C4-2B (cell line): ENCODE measurements at regions not wholly inside any gene's neighbourhood (a gene's known extent, or its start where the extent isn't known, plus 50 kb on each side); places are given as distances from the start of the nearest gene placed in this dataset.

ENCODE experiments used
- H3K27ac ChIP-seq: fragments of 450-650 bp; 2 replicates; pipeline ENCODE4 v1.5.1; 2017
- ZFX ChIP-seq: fragments of 450-650 bp; IDR thresholded peaks from 2 replicates; pipeline ENCODE4 v1.6.1; 2017
- TF ChIP-seq, protein P1 (sequence below): fragments of 450-650 bp; conservative IDR thresholded peaks from 2 replicates; pipeline ENCODE4 v1.5.1; 2017; ENCODE audit warnings: mild to moderate bottlenecking

DNA sequence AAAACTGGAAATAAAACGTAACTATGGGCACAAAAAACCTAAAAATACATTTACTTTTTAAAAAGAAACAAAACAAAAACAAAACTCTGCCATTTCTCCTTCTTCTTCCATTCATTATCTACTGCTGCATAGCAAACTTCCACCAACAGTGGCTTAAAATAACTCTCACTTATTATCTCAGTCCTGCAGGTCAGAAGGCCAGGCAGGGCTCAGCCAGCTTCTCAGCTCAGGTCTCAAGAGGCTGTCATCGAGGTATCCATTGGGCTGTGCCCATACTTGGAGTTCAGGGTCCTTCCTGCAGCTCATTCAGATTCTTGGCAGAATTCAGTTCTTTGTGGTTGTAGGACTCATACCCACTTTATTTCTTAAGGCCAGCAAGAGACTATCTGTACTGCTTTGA is 352.7 kb upstream of the PLD5 start:
- TF ChIP-seq, protein P1, sequence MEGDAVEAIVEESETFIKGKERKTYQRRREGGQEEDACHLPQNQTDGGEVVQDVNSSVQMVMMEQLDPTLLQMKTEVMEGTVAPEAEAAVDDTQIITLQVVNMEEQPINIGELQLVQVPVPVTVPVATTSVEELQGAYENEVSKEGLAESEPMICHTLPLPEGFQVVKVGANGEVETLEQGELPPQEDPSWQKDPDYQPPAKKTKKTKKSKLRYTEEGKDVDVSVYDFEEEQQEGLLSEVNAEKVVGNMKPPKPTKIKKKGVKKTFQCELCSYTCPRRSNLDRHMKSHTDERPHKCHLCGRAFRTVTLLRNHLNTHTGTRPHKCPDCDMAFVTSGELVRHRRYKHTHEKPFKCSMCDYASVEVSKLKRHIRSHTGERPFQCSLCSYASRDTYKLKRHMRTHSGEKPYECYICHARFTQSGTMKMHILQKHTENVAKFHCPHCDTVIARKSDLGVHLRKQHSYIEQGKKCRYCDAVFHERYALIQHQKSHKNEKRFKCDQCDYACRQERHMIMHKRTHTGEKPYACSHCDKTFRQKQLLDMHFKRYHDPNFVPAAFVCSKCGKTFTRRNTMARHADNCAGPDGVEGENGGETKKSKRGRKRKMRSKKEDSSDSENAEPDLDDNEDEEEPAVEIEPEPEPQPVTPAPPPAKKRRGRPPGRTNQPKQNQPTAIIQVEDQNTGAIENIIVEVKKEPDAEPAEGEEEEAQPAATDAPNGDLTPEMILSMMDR, result no peak
- TF ChIP-seq ZFX, result no peak
- H3K27ac ChIP-seq, result no peak overlapping the region

DNA sequence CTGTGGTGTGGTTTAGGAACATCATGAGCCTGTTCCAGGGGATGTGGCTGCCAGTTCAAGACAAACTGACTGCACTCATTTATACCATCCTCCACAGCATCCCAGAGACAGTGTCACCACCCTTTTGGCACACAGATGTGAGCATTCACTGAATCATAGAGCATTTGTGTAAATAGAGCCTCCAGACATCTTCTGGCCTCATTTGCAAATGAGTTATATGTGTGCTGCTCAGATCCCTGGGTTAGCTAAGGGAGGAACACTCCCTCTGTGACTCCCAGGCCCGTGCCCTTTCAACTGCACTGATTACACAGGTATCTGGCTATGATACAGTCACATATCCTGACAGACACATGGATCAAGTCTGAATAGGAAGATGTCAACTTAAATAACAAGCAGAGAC is 351.5 kb upstream of the PLD5 start:
- TF ChIP-seq, protein P1, result no peak
- no peak for TF ChIP-seq ZFX
- H3K27ac ChIP-seq, result no peak overlapping the region

DNA sequence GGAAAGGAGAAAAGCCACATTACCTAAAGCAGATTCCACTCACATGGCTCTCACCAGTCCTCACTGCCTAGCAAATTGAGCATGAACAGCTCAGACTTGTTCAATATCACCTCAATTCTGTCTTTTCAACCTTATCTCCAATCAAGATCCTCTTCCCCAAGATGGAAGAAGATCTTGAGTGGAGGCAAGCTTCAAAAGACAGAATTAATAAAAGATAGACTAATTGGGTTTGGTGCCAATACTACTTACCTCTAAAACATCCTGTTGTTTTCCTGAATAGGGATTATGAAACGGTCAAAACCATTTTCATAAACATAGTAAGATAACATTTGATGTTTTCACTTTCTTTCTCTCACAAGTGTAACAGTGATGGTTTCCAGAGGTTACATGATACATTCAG is 349.2 kb upstream of the PLD5 start:
- TF ChIP-seq, protein P1, result no peak
- TF ChIP-seq ZFX, result no peak
- no peak overlapping the region for H3K27ac ChIP-seq

DNA sequence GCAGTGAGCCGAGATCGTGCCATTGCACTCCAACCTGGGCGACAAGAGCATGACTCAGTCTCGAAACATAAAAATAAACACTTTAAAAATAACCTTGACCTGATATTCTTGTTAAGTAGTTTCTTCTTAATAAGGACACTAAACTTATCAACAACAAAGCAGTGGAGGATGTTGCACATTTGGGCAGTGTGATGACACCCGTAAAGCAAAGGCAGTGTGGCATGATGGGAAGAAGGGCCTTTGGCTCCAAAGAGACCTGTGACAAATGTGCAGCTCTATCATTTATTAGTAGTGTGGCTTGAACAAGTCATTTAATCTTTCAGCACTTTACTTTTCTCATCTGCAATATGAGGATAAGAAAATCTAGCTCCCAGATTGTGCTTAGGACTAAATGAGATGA is 348.0 kb upstream of the PLD5 start:
- TF ChIP-seq, protein P1, result no peak
- no peak for TF ChIP-seq ZFX
- H3K27ac ChIP-seq, result no peak overlapping the region

DNA sequence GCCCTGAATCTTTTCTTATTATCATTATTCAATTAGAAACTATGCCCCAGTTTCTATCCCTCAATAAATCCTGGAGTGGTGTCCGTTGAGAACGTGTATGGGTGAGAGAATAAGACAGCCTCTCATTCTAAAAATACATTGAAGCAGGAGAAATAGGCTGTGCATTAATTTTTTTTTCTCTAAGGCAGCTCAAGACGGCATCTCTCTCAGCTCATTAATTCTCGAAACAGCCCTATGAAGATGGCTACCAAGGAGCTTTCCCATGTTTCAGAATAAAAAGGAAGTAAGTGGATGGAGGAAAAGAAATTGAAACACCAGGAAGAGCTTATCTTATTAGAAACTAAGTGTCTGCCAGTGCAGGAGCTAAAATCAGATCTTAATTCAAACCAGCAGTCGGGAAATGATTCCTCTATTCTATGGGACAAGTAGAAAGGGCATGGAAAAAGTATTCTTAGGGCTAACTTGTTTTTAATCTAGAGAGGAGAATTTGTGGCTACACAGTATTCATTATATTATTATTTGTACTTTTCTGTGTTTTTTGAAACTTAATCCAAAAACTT is 347.1 kb upstream of the PLD5 start:
- TF ChIP-seq ZFX, result no peak
- H3K27ac ChIP-seq, result no peak overlapping the region

DNA sequence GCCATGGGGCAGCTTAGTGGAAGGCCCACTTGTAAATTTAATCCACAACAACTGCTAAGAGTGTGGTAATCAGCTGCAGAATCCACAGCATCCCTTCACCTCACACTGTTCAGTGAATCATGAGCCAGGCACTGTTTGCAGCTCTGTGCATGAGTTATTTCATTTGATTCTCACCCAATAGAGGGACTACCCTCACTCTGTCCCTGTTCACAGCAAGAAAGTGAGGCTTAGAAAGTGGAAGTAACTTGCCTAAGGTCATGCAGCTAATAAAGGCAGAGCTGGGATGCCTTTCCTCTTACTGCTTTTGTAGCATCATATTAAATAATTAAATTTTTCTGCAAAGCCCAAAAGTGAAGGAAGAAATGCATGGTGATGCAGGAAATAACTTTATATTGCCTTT is 346.5 kb upstream of the PLD5 start:
- H3K27ac ChIP-seq, result no peak overlapping the region
- TF ChIP-seq, protein P1, result no peak
- no peak for TF ChIP-seq ZFX

DNA sequence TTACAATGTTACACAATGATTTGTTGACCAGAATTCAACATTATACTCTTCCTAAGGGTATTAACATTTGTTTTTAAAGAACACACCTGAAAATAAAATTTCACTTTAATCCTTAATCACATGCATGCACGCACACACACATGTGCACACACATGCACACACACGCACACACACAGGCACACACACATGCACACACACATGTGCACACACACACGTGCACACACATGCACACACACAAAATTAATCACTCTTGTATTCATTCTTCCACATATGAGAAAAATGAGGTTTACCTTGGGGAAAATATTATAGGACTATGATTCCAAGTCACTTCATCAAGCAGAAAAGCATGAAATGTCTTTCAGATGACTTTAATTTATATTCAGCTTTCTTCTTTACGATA is 331.8 kb upstream of the PLD5 start:
- no peak overlapping the region for H3K27ac ChIP-seq
- TF ChIP-seq ZFX, result no peak
- TF ChIP-seq, protein P1, result no peak

DNA sequence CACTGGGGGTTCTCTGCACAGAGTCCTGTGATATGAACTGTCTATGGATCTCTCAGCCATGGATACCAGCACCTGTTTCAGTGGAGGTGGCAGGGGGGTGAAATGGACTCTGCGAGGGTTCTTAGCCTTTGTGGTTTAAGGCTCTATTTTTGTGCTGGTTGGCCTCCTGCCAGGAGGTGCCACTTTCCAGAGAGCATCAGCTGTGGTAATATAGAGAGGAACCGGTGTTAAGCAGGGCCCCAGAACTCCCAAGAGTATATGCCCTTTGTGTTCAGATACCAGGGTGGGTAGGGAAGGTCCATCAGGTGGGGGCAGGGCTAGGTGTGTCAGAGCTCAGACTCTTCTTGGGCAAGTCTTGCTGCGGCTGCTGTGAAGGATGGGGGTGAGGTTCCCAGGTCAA is 330.0 kb upstream of the PLD5 start:
- no peak overlapping the region for H3K27ac ChIP-seq
- TF ChIP-seq ZFX, result no peak
- TF ChIP-seq, protein P1, result no peak
